Inferior parietal cortex (tissue), 1 donor: ENCODE measurements at regions not wholly inside any gene's neighbourhood (a gene's known extent, or its start where the extent isn't known, plus 50 kb on each side); places are given as distances from the start of the nearest gene placed in this dataset.

Experiments used
- DNase-seq: peaks from one replicate; pipeline ENCODE4 v3.0.0-alpha.2; 2016; ENCODE audit errors: extremely low spot score

DNA sequence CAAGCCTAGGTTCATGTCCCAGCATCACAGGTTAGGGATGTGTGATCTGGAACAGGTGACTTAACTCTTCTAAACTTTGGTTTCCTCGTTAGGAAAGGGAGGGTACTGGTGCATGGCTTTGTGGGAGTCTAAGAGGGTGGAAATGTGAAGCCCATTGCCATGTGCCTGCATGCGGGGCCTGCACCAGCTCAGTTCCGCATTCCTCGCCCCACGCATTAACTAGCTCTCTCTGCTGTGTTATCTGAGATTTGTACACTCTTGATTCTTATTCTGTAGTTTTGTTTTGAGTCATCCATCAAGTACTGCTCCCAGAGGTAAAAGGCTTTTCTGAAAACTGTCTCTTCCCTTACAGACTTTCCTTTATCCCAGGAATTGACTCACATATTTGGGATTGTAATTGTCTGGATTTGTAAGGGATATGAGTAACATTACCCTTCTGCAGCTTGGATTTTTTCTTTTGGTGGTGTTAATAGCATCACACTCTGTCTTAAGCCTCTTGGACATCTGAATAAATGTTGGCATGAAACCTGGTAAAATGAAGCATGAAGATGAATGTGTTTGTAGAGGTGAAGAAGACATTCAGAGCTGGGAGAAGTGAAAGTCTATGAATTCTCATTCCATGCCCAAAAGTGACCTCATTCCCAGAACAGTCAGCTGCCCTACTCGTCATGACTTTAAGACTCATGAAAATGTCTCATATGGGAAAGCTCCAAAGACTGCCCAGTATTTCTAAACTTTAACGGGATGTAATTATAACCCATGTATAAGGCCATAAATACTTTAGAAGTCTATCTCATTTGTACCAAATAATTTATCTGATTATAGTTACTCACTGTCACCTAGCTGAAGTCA lies 357.3 kb downstream of the FOXA2 start:
- DNase-seq, result no peak

DNA sequence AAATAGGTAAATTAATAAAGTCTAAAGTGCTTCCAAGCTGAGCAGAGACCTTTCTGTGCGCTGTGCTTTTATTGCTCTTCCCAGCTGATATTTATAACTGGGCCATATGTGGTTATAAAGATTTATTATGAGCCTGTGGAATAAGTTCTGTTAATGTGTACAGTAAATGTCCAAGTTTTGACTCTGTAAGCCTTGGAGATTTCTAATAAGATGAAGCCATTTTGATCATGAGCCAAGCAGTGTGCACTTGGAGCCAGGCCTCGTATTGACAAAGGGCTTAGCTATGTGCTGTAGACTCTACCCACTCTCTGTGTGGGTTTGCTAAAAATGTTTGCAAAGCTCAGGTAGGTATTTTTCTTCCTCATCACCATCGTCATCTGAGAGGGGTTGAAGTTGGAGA lies 361.1 kb downstream of the FOXA2 start:
- DNase-seq, result no peak

DNA sequence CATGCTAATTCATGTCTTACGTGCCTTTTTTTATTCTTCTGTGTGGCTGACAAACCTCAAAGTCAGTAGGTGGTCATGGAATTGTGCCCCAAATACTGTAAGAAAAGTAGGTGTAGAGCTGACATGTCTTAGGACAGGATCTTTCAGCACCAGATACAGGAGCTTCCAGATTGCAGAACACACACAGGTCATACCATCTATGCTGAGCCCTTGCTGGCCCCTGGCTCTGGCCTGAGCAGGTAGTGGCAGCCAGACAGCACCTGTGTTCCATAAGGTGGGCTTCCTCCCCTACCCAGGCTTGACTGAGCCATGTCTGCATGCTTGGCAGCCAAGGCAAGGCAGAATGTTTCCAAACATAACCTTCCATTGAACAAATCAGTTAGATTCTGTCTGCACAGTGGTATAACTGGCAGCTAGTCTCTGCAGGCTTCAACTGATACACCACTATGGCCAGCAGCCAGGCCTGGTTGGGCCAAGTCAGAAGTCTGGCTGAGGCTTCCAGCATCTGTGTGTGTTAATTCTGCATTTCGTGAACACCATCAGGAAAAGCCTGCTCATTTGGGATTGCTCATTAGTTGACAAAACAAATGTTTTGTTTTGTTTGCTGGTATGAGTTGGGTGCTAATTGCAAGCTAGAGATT lies 366.5 kb downstream of the FOXA2 start:
- no peak for DNase-seq

DNA sequence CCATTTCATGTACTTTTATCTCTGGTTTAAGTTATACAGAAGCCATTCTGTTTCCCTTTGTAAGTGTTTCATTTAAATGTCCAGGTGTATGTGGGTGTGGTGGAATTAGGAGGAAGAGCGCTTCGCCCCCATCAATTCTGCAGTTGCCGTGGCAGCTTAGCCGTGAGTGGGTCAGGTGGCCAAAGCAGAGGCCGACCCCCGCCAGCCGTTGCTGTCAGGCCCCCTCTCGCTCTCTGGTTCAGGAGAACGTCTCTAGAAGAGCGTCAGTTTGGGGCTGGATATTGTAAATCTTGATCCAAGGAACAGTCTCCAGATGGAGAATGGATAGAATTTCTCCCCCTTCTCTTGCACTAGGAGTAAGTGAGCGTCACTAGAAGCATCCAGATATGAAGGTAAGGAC lies 367.4 kb downstream of the FOXA2 start:
- no peak for DNase-seq

DNA sequence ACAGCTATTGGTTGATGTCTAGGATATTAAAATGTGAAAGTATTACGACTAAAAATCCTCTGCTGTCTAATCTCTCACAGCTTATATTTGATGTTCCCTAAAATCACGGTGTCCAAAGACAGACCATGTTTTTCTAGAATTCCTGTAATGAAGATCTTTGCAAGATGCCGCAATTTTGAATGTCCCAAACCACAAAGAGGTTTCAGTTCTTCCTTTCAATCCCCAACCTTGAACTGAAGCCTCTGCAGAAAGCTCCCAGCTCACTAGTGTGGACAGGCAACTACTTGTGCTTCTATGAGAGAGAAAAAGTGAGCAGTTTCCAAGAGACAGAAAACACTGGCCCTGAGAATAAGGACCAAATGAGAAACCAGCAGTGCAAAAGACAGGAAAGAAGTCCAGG lies 370.1 kb downstream of the FOXA2 start:
- no peak for DNase-seq

DNA sequence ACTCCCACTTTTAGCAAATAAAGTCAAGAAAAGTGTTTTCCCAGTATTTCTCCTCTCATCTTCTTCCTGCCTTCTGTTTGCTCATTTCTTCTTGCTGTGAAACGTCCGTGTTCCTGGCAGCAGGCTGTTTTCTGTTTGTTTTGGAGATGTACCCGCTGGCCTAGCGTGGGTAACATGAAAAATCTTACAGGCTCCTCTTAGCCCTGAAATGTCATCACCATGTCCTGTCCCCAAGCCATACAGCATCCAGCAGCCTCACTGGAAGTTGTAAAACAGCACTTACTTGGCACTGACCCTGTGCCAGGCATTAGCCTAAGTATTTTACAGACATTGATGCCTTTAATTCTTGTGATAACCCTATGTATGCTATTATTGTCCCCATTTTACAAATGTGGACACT lies 371.1 kb downstream of the FOXA2 start:
- no peak for DNase-seq

DNA sequence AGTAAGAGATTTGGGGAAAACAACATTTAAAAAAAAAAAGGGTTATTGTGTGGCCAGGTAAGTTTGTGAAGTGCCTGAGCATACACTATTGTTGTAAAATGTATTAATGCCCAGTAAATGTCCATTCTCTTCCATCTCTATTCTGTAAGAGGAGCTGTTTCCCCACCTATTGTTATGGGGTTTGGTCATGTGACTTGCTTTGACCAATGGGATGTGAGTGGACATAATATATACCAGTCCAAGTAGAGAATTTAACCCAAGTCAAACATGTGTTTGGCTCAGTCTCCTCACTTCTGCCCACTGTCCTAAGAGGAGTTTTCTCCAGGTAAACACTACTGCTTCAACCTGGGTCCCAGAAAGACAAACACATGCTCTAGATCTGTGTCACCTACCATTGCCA lies 377.1 kb downstream of the FOXA2 start:
- DNase-seq, result no peak

DNA sequence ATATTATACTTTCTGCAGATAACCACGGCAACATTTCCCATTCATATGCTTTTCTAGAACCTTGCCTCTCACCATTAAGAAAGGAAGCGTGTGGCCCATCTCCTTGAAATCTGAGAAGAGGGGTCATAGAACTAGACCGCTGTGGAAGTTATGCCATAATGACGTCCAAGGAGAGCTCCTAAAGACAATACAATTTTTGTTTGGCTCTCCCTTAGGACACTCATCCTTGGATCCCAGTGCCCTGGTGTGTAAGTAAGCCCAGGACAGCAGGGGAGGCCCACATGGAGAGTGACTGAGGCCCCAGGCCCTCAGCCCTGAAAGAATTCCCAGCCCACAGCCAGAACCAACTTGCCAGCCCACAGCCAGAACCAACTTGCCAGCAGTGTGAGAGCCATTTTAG lies 379.6 kb downstream of the FOXA2 start:
- no peak for DNase-seq

DNA sequence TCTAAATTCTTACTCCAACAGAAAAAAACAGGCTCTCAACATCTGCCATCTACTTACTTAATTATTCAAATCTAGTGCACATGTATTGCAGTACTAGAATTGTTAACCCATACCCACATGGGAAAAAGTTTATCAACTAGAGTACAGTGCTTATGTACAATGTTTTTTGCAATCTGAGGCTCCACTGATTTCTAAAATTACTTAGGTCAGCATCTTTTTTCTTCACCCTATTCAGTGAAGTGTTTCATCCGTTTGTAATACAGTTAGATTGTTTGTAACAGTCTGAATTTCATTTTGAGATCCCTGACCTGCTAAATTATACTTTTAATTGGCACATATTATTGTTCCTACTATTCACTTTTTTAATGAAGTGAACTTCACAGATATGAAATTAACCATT lies 402.2 kb downstream of the FOXA2 start:
- no peak for DNase-seq

DNA sequence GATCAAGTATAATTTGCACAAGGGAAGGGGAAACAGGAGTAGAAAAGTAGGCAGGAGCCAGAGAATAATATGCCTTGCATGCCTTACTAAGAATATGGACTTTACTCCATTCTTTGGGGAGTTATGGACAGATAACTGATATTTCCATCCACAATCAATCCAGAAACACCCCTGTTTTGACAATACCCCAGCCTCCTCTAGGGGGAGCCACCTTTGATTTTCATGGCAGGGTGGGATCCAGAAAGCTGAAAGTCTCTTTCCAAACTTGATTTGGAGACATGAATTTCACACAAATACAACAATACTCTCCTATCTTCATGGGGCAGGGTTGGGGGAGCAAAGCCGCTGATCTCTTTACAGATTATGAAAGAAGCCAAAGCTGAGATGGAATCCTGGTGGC lies 404.1 kb downstream of the FOXA2 start:
- DNase-seq, result no peak

DNA sequence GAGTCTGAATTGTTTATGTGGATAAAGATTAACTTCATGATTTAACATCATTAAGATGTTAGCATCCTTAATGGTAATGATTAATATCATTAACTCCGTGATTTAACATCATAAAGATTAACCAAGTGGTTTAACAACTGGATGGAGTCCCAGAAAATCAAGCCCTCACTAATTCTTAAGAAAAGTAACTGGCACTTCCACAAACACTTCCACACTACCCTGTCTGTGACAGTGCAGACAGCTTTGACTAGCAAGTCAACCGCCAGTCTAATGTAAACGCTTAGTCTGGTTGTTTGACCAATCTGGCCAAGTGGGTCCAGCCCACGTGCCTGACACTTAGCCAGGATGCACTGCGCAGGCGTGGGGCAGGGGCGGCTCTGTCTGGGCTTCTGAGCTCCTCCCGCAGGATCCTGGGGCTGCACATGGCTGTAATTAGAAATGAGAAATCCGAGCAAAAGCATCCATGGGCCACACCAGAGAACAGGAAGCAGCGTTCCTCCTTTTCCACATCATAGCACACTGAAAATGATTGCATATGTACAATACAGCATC lies 424.2 kb downstream of the FOXA2 start:
- no peak for DNase-seq

DNA sequence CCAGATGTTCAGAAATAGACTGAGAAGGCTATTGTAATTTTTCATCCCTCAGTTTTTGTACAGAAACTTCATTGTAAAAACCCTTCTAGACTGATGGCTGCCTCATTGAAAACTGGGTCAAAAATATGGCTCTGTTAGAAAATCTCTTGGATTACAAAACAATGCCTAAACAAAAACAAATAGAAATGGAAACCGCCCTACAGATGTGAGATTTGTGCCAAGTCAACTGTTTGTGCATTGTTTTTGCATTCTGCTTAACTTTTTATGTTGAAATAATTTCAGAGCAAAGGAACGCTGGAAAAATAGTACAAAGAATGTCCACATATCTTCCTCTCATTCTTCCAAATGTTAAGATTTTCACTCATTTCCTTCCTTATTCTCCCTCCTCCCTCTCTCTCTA lies 425.1 kb downstream of the FOXA2 start:
- no peak for DNase-seq

DNA sequence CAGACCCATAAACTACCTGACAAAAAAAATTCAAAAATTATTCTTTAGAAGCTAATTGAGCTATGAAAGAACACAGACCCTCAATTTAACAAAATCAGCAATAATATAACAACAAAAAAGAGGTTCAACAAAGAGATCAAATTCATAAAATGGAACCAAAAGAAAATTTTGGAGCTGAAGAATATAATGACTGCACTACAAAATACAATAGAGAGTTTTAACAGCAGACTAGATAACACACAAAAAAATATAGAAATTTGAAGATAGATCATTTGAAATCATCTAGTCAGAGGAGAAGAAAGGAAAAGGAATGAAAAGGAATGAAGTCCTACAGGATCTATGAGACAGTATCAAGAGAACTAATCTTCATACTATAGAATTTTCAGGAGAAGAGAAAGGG lies 422.1 kb downstream of the PAX1 start:
- DNase-seq, result no peak

DNA sequence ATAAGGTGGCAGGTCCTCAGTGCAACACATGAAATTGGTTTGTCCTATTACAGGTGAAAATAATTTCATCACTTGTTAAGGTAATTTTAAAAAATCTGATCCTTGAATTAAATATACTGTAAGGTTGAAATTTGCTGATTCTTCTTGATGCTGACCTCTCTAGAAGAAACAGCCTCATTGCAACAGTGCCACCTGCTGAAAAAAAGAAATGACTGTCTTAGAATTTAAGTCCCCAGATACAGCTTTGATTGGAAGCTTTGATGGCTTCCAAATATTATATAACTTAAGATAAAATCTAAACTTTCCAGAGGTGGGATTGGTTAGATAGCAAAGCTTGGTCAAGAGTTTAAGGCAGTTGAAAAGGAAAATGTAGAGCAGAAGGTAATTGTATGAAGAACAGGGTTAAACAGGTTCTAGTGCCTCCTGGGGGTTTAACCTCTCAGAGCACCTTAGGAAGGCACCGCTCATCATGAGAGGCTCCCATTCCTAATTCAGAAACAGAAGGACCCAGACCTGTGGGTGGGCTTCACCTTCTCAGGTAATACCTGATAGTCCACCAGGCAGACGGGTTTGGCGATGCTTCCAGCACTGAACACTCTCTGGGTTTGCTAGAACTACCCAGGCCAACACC lies 401.0 kb downstream of the PAX1 start:
- DNase-seq, result peak; percentile 34

DNA sequence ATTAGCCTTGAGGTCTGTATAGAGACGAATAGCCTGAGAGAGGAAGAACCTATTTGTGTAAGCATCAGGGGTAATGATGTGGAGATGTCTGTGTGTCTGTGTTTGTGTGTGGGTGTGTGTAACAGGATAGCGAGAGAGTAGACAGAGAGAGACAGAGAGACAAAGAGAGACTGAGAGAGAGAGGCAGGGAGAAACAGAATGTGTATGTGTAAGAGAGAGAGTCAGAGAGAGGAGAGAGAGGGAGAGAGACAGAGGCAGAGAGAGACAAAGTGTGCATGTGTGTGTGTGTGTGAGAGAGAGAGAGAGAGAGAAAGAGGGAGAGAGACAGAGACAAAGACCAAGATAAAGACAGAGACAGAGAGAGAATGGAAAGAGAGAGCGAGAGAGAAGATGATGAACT lies 396.1 kb downstream of the PAX1 start:
- no peak for DNase-seq

DNA sequence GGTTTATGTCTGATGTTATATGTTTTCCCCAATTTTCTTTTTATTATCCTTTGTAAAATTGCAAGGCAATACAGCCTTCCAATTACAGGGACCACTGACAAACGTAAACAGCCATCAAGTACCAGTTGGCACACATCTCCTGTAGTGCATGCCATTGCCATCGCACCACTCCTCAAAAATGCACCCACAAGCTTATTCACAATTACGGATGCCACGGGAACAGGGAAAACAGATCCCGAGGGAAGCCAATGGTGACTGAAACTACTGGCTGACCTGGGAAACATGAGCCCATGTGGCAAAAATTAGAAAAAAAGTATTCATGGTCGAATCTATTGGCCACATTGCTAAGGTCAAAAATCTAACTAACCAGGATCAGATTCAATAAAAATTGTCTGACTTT lies 395.2 kb downstream of the PAX1 start:
- no peak for DNase-seq

DNA sequence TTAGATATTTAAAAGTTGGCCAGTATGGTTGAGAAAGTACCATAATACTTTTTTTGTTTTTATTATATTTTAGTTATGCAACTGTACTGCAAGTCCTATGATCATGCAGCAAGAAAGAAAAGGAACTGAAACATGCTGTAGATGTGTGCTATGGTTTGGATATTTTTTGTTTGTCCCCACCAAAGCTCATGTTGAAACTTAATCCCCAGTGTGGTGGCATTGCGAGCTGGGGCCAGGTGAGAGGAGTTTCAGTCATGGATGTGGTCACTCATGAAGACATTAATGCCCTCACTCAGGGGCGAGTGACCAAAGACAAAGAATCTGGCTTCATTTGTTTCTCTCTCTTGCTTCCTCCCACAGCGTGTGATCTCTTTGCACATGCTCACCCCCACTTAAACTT lies 393.9 kb downstream of the PAX1 start:
- no peak for DNase-seq

DNA sequence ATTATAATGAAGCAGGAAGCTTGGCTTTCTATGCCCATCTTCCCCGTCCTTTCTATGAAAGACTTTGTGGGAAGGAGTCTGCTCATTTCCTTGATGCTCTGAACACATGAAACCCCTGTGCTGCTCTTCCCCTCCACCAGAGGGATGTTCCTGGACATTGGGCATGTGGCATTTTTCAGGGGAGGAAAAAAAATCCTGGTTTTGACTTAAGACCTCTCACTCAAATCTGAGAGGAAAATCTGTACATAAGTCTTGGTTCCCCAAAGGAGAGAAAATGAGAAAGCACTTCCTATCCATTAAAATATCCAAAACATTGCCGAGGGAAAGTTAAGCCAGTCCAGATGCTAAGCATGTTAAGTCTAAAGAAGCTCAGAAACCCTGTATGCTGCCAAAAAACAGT lies 393.0 kb downstream of the PAX1 start:
- no peak for DNase-seq

DNA sequence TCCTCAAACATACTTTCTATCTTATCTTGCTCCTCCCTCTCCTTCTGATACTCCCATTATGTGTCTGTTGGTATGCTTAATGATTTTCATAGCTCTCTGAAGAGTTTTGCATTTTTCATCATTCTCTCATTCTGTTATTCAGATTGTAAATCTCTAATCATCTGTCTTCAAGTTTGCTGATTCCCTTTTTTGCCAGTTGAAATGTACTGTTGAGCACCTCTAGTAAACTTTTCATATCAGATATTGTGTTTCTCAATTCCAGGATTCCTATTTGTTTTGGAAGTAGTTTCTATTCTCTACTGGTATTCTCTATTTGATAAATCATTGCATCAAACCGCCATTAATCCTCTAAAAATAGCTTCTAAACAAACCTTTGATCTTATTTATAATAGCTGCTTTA lies 387.7 kb downstream of the PAX1 start:
- no peak for DNase-seq

DNA sequence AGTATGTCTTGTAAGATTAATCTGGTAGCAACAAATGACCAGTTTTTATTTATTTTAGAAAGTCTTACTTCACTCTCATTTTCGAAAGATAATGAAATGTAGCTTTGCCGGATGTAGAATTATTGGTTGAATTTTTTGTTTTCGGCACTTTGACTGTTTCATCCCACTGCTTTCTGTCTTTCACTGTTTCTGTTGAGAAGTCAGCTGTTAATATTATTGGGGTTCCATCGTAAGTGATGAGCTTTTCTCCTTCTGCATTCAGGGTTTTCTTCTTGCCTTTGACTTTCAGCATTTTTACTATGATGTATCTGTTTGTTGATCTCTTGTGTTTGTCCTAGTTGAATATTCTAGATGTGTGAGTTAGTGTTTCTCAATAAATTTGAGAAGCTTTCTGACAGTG lies 383.4 kb downstream of the PAX1 start:
- no peak for DNase-seq

DNA sequence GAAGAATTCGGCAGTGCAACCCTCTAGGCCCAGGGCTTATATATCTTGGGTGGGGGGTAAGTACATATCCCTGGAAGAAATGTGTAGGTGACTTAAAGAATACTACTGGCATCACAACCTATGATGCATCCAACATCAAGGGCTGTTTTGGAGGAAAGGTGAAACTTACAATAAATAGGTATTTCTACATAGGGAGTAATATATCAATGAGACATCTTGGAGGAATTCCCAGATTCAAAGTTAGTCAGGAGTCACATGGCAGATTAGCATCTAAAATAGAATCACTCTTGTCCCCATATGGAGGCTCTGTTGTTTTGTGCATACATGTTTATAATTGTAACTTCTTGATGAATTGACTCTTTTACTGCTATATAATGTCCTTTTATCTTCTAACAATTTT lies 375.5 kb downstream of the PAX1 start:
- DNase-seq, result no peak

DNA sequence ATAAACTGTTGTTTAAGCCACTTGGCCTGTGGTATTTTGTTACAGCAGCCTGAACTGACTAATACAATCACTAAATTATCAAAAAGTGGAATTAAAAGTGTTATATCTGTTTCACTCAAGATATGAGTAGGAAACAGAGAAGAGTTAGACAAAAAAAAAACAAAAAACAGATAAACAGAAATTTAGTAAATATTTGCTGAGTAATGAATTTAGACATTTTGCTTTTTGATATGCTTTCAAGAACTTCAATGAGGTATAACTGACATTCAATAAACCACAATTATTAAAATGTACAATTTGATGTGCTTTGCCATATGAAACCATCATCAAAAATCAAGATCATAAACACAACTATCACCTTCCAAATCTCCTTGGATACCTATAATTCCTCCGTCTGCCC lies 369.2 kb downstream of the PAX1 start:
- no peak for DNase-seq

DNA sequence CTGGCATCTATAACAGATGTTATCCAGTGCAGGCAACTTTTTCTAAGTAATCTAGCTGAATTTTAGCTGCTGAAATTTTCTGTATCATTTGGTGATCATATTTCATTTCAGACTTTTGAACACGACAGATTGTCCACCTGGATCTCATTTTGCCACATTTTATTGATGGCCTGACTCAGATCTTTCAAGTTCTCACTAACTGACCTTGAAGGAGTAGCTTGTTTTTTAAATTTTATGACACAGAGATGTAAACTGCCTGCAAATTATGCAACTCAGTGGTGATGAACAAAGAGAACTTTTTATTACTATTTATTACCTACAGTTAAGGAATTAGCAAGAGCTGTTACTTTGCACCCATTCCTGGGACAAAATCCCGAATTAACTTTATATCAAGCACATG lies 366.4 kb downstream of the PAX1 start:
- DNase-seq, result no peak
